Mononuclear cell (primary cell): ENCODE measurements at regions not wholly inside any gene's neighbourhood (a gene's known extent, or its start where the extent isn't known, plus 50 kb on each side); places are given as distances from the start of the nearest gene placed in this dataset.
"Not testable (repeated sequence)": the region's sequence is repeated elsewhere in the genome, so short reads cannot be mapped to it uniquely, and the experiment has no call there.

Experiments
- H3K27me3 ChIP-seq: 2 replicates; pipeline ENCODE4 v1.6.0; 2011; ENCODE audit warnings: low read length, control low read depth; ENCODE audit not compliant: insufficient read depth
- H3K4me1 ChIP-seq: 2 replicates; pipeline ENCODE4 v1.5.1; 2011; ENCODE audit warnings: mild to moderate bottlenecking, low read length, control low read depth; ENCODE audit not compliant: insufficient read depth
- H3K4me3 ChIP-seq: 2 replicates; pipeline ENCODE4 v1.5.1; 2011; ENCODE audit warnings: mild to moderate bottlenecking, low read length, moderate library complexity
- H3K9me3 ChIP-seq: 2 replicates; pipeline ENCODE4 v1.5.1; 2011; ENCODE audit warnings: low read depth, mild to moderate bottlenecking, control low read depth, low read length

- Histone ChIP-seq H3K4me3 (no peak overlapping the region), H3K9me3 (no peaks in the 10 kb centered on the region), H3K27me3 (no peaks in the 10 kb centered on the region), H3K4me1 (peaks cover 98% of the 10 kb centered on the region)
Measured at GRCh38 chr20:1845163-1845523, 50.1 kb upstream of the SIRPA start.

GRCh38 chr20:1844325-1845162 lies 50.7 kb upstream of the SIRPA start:
- no peak overlapping the region for H3K4me3 ChIP-seq
- H3K4me1 ChIP-seq: peaks cover 96% of the 10 kb centered on the region
- H3K9me3 ChIP-seq: no peaks in the 10 kb centered on the region
- no peaks in the 10 kb centered on the region for H3K27me3 ChIP-seq

DNA sequence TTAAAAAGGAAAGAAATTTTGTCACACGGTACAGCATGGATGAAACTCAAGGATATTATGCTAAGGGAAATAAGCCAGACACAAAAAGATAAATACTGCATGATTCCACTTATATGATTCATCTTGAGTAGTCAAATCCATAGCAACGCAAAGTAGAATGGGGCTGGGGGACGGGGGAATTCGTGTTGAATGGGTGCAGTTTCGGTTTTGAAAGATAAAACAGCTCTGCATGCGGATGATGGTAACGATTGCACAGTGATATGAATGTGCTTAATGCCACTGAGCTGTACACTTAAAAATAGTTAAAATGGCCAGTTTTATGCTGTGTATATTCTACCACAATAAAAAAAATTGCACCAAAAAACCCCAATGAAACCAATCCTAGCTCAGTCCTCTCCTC lies 52.9 kb upstream of the SIRPA start:
- no peak overlapping the region for H3K4me3 ChIP-seq
- H3K4me1 ChIP-seq: peaks cover 81% of the 10 kb centered on the region
- H3K27me3 ChIP-seq: no peaks in the 10 kb centered on the region
- H3K9me3 ChIP-seq: no peaks in the 10 kb centered on the region

- Histone ChIP-seq H3K4me3 (no peak overlapping the region), H3K4me1 (peaks cover 75% of the 10 kb centered on the region), H3K9me3 (no peaks in the 10 kb centered on the region), H3K27me3 (no peaks in the 10 kb centered on the region)
Measured at GRCh38 chr20:1841554-1842140, 53.6 kb upstream of the SIRPA start.

DNA sequence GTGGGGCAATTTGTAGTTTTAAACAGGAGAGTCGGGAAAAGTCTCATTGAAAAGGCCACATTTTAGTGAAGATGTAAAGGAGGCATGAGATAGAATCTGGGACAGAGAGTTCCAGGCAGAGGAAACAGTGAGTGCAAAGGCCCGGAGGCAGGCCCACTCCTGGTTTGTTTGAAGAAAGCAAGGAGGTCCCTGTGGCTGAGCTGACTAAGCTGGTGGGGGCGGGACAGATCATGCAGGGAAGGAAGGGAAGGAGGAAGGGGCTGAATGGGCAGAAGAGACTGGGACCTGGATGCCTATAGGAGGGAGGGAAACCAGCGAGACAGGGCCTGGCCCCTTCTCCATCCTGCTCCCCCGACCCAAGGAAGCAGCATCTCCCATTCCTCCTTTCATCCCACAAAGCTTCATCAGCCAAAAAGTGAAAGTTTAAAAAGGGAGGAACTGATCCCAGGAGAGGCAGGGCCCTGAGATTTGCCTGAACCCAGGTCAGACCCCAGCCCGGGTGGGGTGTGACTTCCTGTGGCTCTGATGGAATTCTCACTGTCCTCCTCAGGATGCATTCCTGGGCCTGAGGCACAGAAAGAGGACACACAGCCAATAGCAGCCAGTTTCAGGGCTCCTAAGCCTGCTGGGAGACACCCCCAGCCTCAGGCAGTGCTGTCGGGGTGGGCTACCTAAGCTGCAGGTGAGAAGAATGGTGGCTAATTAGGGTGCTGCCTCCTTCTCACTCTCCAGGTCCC lies 54.2 kb upstream of the SIRPA start:
- no peaks in the 10 kb centered on the region for H3K9me3 ChIP-seq
- peaks cover 68% of the 10 kb centered on the region for H3K4me1 ChIP-seq
- no peak overlapping the region for H3K4me3 ChIP-seq
- H3K27me3 ChIP-seq: no peaks in the 10 kb centered on the region

DNA sequence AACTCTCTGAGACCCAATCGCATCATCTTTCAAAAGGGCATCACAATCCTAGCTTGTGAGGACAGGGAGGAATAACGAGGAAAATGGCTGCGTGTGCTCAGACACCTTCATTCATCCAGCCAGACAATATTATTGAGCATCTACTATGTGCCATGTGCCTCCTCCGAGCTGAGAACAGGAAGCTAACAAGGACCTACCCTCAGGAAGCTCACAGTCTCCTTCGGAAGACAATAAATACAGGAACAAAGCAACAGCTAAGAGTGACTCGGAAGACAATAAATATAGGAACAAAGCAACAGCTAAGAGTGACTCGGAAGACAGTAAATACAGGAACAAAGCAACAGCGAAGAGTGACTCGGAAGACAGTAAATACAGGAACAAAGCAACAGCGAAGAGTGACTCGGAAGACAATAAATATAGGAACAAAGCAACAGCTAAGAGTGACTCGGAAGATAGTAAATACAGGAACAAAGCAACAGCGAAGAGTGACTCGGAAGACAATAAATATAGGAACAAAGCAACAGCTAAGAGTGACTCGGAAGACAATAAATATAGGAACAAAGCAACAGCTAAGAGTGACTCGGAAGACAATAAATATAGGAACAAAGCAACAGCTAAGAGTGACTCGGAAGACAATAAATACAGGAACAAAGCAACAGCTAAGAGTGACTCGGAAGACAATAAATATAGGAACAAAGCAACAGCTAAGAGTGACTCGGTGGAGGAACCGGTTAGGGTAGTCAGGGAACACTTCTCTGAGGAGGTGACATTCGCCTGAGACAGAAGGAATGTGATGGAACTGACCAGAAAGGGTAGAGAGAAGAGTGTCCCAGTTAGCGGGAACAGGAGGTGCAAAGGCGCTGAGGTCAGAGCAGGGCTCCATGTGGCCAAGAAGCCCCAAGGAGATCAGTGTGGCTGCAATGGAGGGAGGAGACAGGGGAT lies 55.6 kb upstream of the SIRPA start:
- not testable (repeated sequence) for H3K9me3 ChIP-seq, H3K27me3 ChIP-seq, H3K4me3 ChIP-seq
- H3K4me1 ChIP-seq: peaks cover 55% of the 10 kb centered on the region

- no peaks in the 10 kb centered on the region for H3K27me3 ChIP-seq
- no peaks in the 10 kb centered on the region for H3K9me3 ChIP-seq
- no peak overlapping the region for H3K4me3 ChIP-seq
- peaks cover 45% of the 10 kb centered on the region for H3K4me1 ChIP-seq
Measured at GRCh38 chr20:1838556-1839279, 56.5 kb upstream of the SIRPA start.

- Histone ChIP-seq H3K9me3 (no peaks in the 10 kb centered on the region), H3K4me1 (peaks cover 35% of the 10 kb centered on the region), H3K27me3 (no peaks in the 10 kb centered on the region), H3K4me3 (no peak overlapping the region)
Measured at GRCh38 chr20:1835186-1836035, 59.8 kb upstream of the SIRPA start.

DNA sequence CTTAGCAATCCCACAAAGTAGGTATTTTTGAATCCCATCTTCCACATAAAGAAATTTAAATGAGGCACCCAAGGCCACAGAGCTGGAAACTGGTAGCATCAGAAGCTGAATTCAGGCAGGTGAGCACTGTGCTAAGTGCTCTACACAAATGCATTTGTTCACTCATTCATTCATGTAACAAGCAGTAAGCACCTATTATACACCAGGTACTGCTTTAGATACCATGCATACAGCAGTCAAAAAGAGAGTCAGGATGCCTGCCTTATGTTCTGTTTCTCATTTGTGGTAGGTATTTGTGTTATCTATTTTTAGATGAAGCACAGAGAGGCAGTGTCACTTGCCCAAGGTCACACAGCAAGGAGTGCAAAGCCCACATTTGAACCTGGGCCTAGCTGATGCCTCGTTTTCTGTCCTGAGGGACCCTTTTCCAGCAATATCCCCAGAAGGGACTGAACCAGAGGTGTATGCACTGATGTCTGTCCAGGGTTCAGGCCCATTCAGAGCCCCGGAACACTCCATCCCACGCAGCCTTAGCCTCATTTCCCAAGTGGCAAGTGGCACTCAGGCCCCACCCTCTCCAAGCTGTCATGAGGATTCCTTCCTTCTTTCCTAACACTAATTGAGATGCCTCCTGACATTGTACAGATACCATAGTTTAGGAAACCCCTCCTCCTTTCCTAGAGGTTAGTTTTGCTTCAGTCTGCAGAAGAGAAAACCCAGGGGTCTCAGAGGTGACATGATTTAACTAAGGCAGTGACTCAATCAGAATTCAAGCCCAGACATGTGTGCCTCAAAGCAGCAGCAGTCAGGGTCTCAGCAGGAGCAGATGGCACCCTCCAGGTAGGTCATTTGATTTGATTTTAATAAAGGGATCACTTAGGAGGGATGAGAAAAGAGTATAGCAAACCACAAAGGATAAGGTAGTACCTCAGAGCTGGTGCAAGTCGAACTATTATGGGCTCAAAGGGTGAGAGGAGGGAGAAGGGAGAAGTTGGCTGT lies 61.2 kb upstream of the SIRPA start:
- Histone ChIP-seq H3K9me3 (no peaks in the 10 kb centered on the region), H3K4me1 (peaks cover 41% of the 10 kb centered on the region), H3K27me3 (no peaks in the 10 kb centered on the region)

GRCh38 chr20:1833216-1833615 lies 62.0 kb upstream of the SIRPA start:
- H3K4me3 ChIP-seq: no peak overlapping the region
- peaks cover 44% of the 10 kb centered on the region for H3K4me1 ChIP-seq
- H3K27me3 ChIP-seq: no peaks in the 10 kb centered on the region
- no peaks in the 10 kb centered on the region for H3K9me3 ChIP-seq

More for the DNA sequence above, 61.2 kb upstream of the SIRPA start:
- H3K4me3 ChIP-seq: no peak overlapping the region

- no peak overlapping the region for H3K4me3 ChIP-seq
- no peaks in the 10 kb centered on the region for H3K27me3 ChIP-seq
- no peaks in the 10 kb centered on the region for H3K9me3 ChIP-seq
- peaks cover 50% of the 10 kb centered on the region for H3K4me1 ChIP-seq
Measured at GRCh38 chr20:1832634-1833033, 62.6 kb upstream of the SIRPA start.

DNA sequence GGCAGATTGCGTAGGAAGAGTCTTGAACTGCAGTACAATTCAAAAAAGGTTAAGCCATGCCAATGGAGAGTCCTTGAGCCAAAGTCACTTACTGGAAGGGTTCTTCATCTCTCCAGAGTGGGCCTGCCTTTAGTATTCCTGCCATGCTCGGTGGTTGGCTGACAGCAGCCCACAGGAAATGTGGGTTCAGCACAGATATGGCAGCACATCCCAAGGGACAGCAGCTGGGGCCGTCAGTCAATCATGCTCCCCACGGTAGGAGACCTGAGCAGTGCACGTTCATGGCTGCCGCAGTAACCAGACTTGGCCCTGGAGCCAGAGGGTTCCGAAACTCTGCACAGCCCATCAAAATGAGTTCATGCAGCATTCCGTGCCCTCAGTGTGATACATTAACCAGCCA lies 63.6 kb upstream of the SIRPA start:
- no peak overlapping the region for H3K4me3 ChIP-seq
- no peaks in the 10 kb centered on the region for H3K27me3 ChIP-seq
- H3K9me3 ChIP-seq: no peaks in the 10 kb centered on the region
- peaks cover 59% of the 10 kb centered on the region for H3K4me1 ChIP-seq
